HG03045 (cell line): ENCODE measurements at regions not wholly inside any gene's neighbourhood (a gene's known extent, or its start where the extent isn't known, plus 50 kb on each side); places are given as distances from the start of the nearest gene placed in this dataset.

Experiments
- ATAC-seq: cut with Tn5 transposase; IDR thresholded peaks from one replicate; pipeline ENCODE4 v1.9.1; 2021; ENCODE audit warnings: mild to moderate bottlenecking, moderate library complexity; ENCODE audit not compliant: unreplicated experiment

DNA sequence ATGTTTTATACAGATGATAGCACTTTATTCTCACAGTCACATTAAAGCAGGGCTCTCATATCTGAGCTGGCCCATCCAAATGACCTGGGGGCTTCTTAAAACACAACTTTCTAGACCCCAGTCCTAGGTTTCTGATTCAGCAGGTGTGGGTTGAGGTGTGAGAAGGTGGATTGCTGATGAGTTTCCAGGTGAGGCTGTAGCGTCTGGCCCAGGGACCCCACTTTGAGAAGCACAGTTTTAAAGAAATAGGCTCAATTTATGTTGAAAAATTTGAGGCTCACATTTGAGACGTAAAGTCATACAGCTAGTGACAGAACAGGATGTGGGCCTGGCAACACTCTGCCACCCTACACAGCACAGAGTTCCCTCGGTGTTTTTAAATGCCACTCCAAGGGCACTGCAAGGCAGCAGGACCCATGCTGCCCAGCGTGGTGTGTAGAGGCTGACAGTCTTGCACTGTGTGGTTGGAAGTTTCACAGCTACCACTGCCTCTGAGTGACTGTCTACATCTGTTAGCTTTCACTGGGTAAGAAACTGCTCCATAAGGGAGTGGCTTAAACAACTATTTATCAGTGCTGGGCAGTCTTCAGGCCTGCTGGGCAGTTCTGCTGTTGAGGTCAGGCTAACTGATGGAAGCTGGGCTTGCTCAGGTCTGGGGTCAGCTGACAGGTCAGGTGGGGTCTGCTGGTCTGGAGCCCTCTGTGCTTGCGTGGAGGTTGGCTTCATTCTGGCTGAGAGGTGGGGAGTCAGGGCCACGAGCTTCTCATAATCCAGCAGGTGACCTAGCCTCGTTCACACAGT, 319.7 kb downstream of the CXCL12 start:
- no peak for ATAC-seq

DNA sequence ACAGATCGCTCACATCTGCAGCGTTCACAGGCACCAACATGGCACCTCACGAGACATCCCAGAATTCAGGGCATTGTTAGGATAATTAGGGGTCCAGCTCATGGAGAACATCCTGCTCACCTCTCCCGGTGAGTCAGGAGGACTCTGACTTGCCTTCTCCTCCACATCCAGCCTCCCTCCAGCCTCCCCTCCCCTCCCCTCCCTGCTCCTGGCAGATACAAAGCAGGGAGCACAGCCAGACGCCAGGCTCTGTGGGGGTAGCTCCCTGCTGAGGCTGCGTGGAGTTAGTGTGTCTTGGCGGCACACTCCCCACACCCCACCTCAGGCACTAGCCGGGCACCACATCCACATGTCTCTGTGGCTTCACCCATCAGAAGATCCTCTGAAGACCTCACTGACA, 320.6 kb downstream of the CXCL12 start:
- no peak for ATAC-seq

DNA sequence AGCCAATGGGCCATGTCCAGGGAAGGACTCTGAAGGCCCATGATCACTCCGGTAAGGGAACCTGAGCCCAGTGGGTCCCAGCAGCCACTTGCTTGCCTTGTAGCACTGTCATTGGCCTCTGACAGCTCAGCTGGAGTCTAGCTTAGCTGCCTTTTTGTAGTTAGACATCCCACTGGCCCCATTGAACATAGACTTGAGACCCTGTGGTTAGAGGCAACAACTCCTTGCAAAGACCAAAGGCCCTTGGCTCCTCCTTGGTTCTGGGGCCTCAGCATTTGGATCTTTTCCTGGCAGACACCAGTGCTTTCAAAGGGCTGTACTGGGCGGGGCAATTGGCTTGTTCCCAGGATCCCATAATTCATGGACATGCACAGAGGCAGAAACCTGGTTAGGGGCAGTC, 321.2 kb downstream of the CXCL12 start:
- no peak for ATAC-seq

DNA sequence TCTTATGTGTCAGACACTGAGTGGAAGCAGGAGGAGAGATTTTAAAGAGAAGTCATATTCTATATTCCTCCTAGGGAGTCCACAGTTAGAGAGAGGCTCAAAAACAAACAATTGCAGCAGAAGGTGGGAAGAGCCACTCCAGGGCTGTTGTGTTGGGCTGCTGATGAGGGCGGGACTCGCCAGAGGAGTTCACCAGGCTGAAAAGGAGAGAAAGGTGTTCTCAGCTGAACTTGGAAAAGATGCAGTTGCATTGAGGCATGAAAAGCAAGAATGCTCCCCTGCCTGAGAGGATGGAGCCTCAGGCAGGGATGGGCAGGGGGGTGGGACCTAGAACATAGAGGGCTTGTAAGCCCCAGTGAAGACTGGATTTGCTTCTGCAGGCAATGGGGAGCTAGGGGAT, 324.2 kb downstream of the CXCL12 start:
- no peak for ATAC-seq

DNA sequence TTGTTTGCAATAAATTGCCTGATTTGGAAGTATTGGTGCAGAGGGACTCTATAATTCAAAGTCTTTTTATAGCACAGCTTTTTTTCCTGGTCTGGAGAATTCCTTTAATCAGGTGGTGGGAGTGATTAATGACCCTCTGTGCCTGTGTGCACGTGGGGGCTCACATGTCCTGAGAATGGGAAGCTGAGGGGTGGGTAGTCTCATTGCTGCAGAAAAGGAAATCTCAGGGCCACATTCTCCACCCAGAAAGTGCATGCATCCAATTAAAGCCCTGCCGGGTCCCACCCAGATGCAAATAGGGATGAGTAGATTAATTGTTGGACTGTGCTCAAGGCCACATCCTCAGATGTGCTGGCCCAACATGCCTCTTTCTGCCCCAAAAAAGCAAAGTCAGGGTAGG, 324.7 kb downstream of the CXCL12 start:
- no peak for ATAC-seq

DNA sequence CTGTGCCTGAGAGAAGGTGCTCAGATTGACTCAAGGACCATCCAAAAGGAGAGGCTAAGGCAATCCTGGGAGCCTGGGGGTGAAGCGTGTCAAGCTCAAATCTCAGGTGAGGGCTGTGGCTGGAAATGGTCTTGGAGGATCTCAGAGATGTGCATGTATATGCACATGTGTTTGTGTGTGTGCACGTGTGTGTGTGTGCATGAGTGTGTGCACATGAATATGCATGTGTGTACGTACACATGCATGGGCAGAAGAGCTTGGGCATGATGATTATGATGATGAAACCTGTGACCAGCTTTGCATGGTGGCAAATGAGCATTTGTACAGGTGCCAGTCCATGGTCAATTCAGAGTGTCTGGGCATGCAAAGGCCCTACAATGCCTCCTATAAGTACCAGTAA, 326.6 kb downstream of the CXCL12 start:
- no peak for ATAC-seq

DNA sequence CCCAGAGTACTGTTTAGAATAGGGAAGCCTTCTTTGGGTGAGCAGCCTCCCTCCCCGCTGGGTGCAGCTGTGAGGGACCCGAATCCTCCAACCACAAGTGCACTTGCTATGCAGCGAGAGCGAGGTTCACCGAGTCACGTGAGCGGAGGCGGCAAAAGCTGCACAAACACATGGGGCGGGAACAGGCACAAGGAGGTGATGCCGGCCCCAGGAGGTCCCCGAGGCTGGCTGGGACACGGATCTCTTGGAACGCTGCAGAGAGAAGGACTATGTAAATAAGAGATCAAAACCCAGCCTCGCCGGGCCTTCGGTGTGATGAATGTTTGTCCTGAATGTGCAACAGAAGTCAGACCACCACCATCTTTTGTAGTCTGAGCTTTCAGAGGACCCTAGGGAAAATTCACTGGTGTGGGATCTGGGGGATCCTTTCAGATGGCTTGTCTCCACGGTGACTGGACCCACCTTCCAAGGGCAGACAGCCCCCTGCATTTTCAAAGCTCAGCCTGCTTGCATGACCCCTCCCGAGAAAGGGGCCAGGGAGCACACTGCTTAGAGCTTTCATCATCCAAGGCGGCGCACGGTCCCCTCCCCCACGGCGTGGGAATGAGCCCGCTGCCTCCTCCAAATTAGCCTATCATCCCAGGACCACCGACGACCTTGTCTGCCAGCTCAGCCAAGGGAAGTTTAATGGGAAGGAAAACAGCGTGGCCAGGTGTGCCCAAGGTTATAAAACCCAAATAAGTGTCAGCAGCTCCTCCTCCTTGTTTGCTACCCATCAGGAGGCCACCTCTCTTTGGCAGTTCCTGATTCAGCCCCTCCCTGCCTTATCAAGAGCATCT, 327.7 kb downstream of the CXCL12 start:
- ATAC-seq: no peak

DNA sequence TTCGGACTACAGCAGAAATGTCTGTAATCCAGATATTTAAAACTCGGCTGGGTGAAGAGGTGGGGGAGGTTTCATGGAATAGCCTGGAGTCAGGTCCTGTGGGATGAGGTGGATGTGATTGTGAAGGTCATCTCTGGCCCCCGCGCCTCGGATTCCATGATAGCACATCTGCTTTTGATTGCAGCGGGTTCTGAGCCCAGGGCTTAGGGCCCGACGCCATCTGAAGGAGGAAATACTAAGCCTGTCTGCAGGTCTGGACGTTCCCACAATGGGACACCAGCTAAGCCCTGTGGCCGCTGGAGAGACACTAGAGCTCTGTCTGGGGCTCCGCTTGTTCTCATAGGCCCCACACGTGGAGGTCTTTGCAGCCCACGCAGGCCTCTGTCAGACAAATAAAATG, 328.7 kb downstream of the CXCL12 start:
- ATAC-seq: no peak

DNA sequence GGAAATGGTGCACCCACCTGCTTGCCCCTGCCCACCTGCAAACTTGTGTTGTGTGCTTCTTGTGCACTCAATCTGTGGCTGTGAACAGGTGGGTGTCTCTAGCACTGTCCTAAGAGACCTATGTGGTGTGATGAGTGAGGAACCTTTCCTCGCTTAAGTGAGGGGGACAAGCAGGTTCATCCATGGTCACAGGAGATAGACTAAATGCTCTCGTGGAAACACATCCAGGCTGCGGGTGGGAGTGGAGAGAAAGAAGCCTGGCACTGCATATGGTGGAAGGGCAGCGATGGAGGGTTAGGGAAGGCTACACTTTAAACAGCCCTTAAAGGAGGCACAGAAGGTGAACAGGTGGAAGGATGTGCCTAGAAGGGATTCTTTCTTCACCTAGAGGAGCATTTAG, 330.9 kb downstream of the CXCL12 start:
- ATAC-seq: no peak

DNA sequence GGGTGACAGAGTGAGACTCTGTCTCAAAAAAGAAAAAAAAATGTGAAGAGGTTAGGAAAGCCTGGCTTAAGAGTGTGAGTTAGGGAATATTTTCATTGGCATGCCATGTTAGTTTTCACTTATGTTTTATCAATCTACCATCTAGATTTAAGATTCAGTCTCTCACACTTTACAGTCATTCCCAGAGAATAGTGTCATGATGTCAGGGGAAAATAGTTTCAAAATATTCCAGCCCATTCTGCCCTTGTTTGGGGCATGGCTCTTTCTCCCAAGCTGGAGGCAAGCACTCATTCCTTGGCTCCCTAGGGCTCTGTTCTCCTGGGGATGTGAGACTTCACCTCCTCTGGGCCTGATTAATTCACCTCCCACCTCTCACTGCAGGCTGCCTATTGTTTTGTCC, 331.5 kb downstream of the CXCL12 start:
- ATAC-seq: no peak

DNA sequence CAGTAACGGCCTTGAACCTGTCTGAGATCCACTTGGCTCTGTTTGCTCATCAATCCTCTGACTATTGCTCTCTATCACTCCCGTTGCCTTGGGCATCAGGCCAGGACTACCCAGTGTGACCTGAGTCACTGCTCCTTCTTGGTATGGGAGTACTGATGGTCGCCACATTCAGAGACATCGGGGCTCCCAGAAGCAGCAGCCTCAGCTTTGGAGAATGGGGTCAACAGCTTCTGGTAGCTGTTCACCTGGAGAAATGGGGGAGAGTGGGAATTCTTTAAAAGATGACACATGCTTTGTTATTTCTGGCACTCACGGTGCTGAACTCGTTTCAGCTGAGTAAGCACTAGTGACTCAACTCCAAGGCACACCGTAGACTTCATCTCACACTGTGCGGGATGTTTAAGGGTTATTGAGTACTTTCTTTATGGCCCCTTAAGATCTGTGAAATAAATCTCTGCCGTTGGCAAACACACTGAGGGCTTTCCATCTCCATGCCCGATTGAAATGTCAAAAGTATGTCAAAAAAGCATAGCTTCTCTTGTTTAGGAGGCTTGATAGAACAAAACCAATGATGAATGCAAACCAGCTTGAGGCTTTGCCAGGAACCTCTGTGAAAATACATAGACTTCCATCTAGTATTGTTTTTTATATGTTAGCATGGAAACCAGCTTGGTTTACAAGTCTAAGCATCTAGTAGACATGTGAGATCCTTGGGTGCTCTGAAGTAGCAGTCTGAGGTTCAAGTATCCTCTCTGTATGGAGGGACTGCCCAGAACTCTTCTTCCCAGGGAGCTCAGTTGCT, 333.1 kb downstream of the CXCL12 start:
- no peak for ATAC-seq

DNA sequence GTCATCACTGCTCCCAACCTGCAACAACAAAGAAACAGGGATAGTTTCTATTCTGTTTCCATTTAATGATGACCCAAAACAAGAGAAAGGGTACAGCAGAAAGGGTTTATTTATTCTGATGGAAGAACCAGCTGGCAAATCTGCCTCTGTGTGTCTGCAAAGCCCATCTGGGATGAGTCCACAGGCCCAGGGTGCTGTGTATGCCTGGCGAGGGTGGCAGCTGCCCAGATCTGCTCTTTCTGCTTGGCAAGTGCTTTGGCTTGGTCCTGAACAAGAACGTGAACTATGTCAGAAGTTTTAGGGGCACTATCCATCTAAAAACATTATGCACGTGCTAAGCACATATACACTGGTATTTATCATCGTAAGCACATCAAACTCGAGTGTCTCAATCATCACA, 333.8 kb downstream of the CXCL12 start:
- no peak for ATAC-seq

DNA sequence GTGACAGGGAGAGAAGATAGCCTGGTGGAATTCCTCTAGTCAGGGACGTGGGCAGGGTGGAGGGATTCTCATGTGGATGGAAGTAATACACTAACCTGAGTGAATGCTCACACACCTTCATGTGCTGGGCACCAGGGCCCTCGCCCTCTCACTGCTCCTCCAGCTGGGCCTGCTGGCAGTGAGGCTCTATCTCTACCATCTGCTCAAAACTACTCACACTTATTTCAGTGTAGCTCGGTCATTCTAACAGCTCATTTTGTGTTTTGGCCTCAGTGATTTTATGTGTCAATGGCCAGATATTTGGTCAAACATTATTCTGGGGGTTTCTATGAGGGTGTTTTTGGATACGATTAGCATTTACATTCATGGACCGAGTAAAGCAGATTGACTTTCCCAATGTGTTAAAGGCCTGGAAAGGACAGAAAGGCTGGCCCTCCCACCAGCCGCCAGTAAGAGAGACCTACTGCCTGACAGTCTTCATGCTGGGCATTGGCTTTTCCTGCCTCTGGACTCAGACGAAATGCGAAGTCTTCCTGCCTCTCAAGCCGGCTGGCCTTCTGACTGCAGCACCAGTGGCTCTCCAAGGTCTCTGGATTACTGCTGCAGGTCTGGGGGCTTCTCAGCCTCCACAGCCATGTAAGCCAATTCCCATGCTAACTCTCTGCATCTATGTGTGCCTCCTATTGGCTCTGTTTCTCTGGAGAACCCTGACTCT, 335.4 kb downstream of the CXCL12 start:
- no peak for ATAC-seq

DNA sequence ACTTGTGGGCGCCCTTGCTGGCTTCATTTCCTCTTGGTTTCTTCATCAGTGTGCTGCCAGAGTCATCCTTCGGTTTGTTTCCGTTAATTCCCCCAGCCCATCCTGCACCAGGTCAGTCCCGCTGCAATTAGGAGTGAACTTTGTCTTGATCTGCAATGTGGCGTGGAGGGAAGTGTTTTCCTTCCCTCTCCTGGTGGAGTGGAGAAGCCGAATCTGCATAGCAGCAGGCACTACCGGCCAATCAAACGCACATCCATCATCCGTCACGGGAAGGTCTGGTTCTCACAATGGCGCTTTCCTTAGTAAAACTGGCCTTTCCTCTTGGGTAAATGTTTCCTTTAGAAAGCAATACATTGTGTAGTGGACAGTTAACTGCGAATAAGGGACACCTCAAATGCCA, 337.5 kb downstream of the CXCL12 start:
- no peak for ATAC-seq

DNA sequence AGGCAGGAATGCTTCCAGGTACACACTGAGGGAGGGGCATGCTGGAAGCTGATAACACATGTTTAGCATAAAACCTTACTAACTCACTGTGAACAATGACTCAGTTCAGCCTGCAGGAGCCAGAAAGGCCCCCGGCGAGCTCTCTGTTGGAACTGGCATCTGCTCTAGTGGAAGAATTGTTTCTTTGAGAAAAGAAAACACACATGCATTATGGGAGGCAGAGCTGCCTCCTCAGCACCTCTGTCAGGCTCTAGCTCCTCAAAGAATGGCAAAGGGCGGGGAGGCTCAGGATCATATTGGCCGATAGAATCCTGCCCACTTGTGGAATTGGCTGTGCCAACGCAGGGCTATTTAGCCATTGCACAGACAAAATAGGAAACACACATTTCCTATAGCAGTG, 338.3 kb downstream of the CXCL12 start:
- ATAC-seq: no peak

DNA sequence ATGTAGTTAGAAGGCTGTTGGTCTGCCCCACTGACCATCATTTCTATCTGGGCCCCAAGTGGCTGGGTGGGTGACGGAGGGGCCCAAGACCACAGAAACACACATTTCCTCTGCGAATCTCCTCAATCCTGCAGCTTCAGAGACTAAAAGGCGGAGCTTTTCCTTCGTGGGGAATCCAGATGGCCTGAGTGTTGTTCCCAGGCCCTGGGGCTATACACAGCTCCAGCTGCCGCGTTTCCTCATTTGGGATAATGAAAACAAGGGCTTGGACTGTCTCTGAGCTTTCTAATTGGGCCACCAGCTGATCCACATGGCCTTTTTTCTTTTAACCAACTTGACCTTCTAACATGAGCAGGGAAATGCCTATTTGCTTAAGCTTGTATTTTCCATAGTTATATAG, 339.9 kb downstream of the CXCL12 start:
- no peak for ATAC-seq

DNA sequence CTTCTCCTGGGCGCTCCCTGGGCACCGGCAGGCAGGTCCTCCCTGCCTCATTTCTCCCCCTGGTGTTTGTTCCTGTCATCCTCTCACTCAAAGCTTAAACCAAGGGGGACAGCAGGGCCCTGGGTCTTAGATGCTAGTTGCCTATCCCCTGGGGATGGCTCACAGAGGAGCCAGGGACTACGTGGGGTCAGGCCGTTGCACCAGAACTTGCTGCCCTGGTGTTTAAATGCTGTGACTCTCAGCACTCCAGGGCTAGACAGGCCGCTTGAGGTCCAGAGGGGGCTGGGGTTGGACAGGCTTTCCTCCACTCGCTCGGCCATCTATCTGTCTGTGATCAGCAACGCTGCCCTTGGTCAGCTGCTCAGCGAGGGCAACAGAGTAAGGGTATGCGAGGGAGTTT, 340.3 kb downstream of the CXCL12 start:
- no peak for ATAC-seq

DNA sequence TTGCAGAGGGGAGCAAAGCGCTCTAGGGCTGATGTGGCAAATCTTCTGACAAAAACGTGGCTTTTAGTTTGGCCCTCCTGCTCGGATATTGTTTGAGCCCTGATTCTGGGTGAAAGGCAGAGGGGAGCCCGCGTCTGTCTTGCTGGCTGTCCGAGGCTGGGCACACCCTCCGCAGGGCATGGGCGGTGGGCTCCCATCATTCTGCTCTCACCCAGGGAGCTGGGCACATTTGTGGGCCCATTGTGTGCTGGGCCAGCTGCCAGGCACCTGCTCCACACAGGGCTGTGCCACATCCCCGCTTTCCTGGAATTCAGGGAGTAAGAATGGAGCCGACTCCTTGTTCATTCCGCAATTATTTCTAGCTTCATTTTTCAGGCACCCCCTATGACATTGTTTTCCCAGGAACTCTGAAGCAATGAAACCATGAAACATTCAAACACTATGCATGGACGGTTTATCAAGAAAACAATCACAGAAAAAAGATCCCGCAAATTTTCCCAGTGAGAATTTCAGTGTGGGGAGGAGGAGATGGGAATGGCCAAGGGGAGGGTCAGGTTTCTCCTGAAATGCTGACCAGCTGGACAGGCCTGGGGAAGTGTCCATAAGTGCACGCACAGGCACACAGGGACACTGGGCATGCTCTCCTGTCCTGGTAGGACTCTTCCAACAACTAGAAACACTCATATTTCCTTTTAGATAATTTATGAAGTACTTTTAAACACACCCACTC, 341.1 kb downstream of the CXCL12 start:
- ATAC-seq: no peak

DNA sequence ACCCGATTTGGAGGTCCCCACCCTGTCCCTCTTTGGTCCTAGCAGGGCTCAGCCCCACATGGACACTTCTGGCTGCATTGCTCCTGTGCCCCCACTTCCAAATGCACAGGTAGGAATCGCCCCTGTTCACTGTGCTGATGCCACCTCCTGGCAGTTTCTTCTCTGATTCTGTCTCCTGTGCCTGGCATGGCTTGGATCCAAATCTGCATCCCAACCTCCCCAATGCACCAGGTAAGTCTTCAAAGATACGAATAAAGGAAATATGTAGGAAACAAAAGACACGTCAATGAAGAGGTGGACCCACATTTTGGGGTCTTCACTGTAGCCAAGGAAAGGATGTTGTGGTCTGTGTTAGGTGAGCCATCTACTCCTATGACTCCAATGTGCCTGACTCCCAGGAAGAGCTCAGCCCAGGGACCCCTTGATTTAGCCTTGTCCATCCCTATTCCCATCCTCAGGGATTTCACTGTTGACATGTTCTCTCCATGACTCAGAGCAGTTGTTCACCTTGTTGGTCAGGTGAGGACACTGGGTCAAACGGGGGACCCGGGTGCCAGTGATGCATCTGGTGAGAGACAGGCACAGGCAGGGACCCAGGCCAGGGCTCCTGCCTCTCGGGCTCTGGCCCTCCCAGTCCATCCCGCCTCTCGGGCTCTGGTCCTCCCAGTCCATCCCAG, 341.8 kb downstream of the CXCL12 start:
- no peak for ATAC-seq
